ENCODE measurements at regions not wholly inside any gene's neighbourhood (a gene's known extent, or its start where the extent isn't known, plus 50 kb on each side); places are given as distances from the start of the nearest gene placed in this dataset.

- TF ChIP-seq CTCF (IDR thresholded peaks at IDR 0.05; ENCODE audit: control extremely low read depth in 1 of 3, insufficient read depth in 1 of 3, low read depth in 1 of 3, low read length in 3 of 3) (no peak), EZH2 (IDR thresholded peaks at IDR 0.05; ENCODE audit: low read depth, low read length, severe bottlenecking) (no peak), HDAC6 (IDR thresholded peaks at IDR 0.05; ENCODE audit: low read depth, low read length) (no peak)
Measured at GRCh38 chr9:29062446-29062845, 1489.2 kb upstream of the C9orf72 start.
